ENCODE measurements at regions not wholly inside any gene's neighbourhood (a gene's known extent, or its start where the extent isn't known, plus 50 kb on each side); places are given as distances from the start of the nearest gene placed in this dataset.
"Not testable (repeated sequence)": the region's sequence is repeated elsewhere in the genome, so short reads cannot be mapped to it uniquely, and the experiment has no call there.

GRCh38 chr6:86193821-86194220 is 551.1 kb upstream of the SYNCRIP start:
- H3K36me3 ChIP-seq (ENCODE audit: insufficient read depth, low read length), result no peaks in the 10 kb centered on the region
- no peaks in the 10 kb centered on the region for H3K79me2 ChIP-seq (ENCODE audit: insufficient read depth, low read length)
- no peaks in the 10 kb centered on the region for H3K9me3 ChIP-seq (ENCODE audit: insufficient read depth, low read length, severe bottlenecking)
- H4K20me1 ChIP-seq (ENCODE audit: insufficient read depth, low read length), result no peaks in the 10 kb centered on the region
- no peak for DNase-seq
- no peaks in the 10 kb centered on the region for H3K27me3 ChIP-seq (ENCODE audit: insufficient read depth, low read length, poor library complexity)
- ATAC-seq (ENCODE audit: insufficient read depth, low read depth), result no peak
- no peak overlapping the region for H3K4me2 ChIP-seq (ENCODE audit: insufficient read depth, low read length)
- H3K9ac ChIP-seq (ENCODE audit: low read depth, low read length), result no peak overlapping the region
- TF ChIP-seq EZH2 (IDR thresholded peaks at IDR 0.05; ENCODE audit: borderline replicate concordance, low read depth, low read length, severe bottlenecking) (no peak), CTCF (IDR thresholded peaks at IDR 0.05; ENCODE audit: borderline replicate concordance, extremely low read depth, low read length, poor library complexity, severe bottlenecking) (no peak)
- no peak overlapping the region for H3K27ac ChIP-seq (ENCODE audit: low read length)
- no peaks in the 10 kb centered on the region for H3K4me1 ChIP-seq (ENCODE audit: insufficient read depth, low read length)
- no peak overlapping the region for H2AFZ ChIP-seq (ENCODE audit: low read depth, low read length)
- no peak overlapping the region for H3K4me3 ChIP-seq (ENCODE audit: low read depth in 1 of 2, low read length in 2 of 2)

- no peak overlapping the region for H3K27ac ChIP-seq (ENCODE audit: low read length)
- no peak overlapping the region for H3K9ac ChIP-seq (ENCODE audit: low read depth, low read length)
- H3K36me3 ChIP-seq (ENCODE audit: insufficient read depth, low read length), result no peaks in the 10 kb centered on the region
- peak; percentile 78 for ATAC-seq (ENCODE audit: insufficient read depth, low read depth)
- H3K9me3 ChIP-seq (ENCODE audit: insufficient read depth, low read length, severe bottlenecking), result no peaks in the 10 kb centered on the region
- H4K20me1 ChIP-seq (ENCODE audit: insufficient read depth, low read length), result no peaks in the 10 kb centered on the region
- no peaks in the 10 kb centered on the region for H3K27me3 ChIP-seq (ENCODE audit: insufficient read depth, low read length, poor library complexity)
- TF ChIP-seq CTCF (IDR thresholded peaks at IDR 0.05; ENCODE audit: borderline replicate concordance, extremely low read depth, low read length, poor library complexity, severe bottlenecking) (peak; percentile 66), EZH2 (IDR thresholded peaks at IDR 0.05; ENCODE audit: borderline replicate concordance, low read depth, low read length, severe bottlenecking) (no peak)
- H3K4me2 ChIP-seq (ENCODE audit: insufficient read depth, low read length), result no peak overlapping the region
- H3K79me2 ChIP-seq (ENCODE audit: insufficient read depth, low read length), result no peaks in the 10 kb centered on the region
- H2AFZ ChIP-seq (ENCODE audit: low read depth, low read length), result no peak overlapping the region
- no peaks in the 10 kb centered on the region for H3K4me1 ChIP-seq (ENCODE audit: insufficient read depth, low read length)
- no peak overlapping the region for H3K4me3 ChIP-seq (ENCODE audit: low read depth in 1 of 2, low read length in 2 of 2)
- peak; percentile 15 for DNase-seq
Observed at GRCh38 chr6:86192123-86192522, 549.4 kb upstream of the SYNCRIP start.

GRCh38 chr6:86175149-86175548 is 532.5 kb upstream of the SYNCRIP start:
- not testable (repeated sequence) for ATAC-seq (ENCODE audit: insufficient read depth, low read depth); H3K4me1 ChIP-seq (ENCODE audit: insufficient read depth, low read length); H3K27me3 ChIP-seq (ENCODE audit: insufficient read depth, low read length, poor library complexity); H3K9me3 ChIP-seq (ENCODE audit: insufficient read depth, low read length, severe bottlenecking); H3K27ac ChIP-seq (ENCODE audit: low read length); H2AFZ ChIP-seq (ENCODE audit: low read depth, low read length); H3K4me2 ChIP-seq (ENCODE audit: insufficient read depth, low read length); H3K79me2 ChIP-seq (ENCODE audit: insufficient read depth, low read length); H3K9ac ChIP-seq (ENCODE audit: low read depth, low read length); H3K4me3 ChIP-seq (ENCODE audit: low read depth in 1 of 2, low read length in 2 of 2); H3K36me3 ChIP-seq (ENCODE audit: insufficient read depth, low read length); H4K20me1 ChIP-seq (ENCODE audit: insufficient read depth, low read length)
- peak; percentile 20 for TF ChIP-seq CTCF (IDR thresholded peaks at IDR 0.05; ENCODE audit: borderline replicate concordance, extremely low read depth, low read length, poor library complexity, severe bottlenecking)
- peak; percentile 5 for DNase-seq

- no peaks in the 10 kb centered on the region for H3K9me3 ChIP-seq (ENCODE audit: insufficient read depth, low read length, severe bottlenecking)
- TF ChIP-seq CTCF (IDR thresholded peaks at IDR 0.05; ENCODE audit: borderline replicate concordance, extremely low read depth, low read length, poor library complexity, severe bottlenecking) (no peak), EZH2 (IDR thresholded peaks at IDR 0.05; ENCODE audit: borderline replicate concordance, low read depth, low read length, severe bottlenecking) (no peak)
- no peaks in the 10 kb centered on the region for H3K79me2 ChIP-seq (ENCODE audit: insufficient read depth, low read length)
- H2AFZ ChIP-seq (ENCODE audit: low read depth, low read length), result no peak overlapping the region
- H4K20me1 ChIP-seq (ENCODE audit: insufficient read depth, low read length), result no peaks in the 10 kb centered on the region
- H3K4me1 ChIP-seq (ENCODE audit: insufficient read depth, low read length), result no peaks in the 10 kb centered on the region
- no peak for DNase-seq
- H3K4me3 ChIP-seq (ENCODE audit: low read depth in 1 of 2, low read length in 2 of 2), result no peak overlapping the region
- no peak overlapping the region for H3K9ac ChIP-seq (ENCODE audit: low read depth, low read length)
- ATAC-seq (ENCODE audit: insufficient read depth, low read depth), result no peak
- H3K36me3 ChIP-seq (ENCODE audit: insufficient read depth, low read length), result no peaks in the 10 kb centered on the region
- H3K27ac ChIP-seq (ENCODE audit: low read length), result no peak overlapping the region
- no peaks in the 10 kb centered on the region for H3K27me3 ChIP-seq (ENCODE audit: insufficient read depth, low read length, poor library complexity)
- H3K4me2 ChIP-seq (ENCODE audit: insufficient read depth, low read length), result no peak overlapping the region
Observed at GRCh38 chr6:86154852-86155251, 512.2 kb upstream of the SYNCRIP start.
